ENCODE measurements at regions not wholly inside any gene's neighbourhood (a gene's known extent, or its start where the extent isn't known, plus 50 kb on each side); places are given as distances from the start of the nearest gene placed in this dataset.
"Not testable (repeated sequence)": the region's sequence is repeated elsewhere in the genome, so short reads cannot be mapped to it uniquely, and the experiment has no call there.

DNA sequence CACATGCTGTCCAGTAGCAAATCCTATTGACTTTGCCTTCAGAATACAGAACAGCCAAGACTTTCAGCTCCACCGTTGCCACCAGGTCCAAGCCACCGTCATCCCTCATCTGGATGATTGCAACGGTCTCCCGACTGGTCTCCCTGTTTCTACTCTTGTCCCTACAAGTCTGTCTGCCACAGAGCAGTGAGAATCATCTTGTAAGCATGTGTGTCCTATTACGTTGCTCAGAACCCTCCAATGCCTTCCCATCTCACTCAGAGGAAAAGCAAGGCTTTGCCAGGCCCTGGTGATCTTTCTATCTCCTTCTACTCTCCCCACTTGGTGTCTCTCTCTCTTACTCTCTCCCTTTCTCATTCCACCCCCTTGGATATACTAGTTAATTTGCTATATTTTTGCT lies 76.7 kb upstream of the GDNF start (continued):
- TF ChIP-seq ZNF514 (tag by site-specific recombination; IDR thresholded peaks at IDR 0.05): no peak

DNA sequence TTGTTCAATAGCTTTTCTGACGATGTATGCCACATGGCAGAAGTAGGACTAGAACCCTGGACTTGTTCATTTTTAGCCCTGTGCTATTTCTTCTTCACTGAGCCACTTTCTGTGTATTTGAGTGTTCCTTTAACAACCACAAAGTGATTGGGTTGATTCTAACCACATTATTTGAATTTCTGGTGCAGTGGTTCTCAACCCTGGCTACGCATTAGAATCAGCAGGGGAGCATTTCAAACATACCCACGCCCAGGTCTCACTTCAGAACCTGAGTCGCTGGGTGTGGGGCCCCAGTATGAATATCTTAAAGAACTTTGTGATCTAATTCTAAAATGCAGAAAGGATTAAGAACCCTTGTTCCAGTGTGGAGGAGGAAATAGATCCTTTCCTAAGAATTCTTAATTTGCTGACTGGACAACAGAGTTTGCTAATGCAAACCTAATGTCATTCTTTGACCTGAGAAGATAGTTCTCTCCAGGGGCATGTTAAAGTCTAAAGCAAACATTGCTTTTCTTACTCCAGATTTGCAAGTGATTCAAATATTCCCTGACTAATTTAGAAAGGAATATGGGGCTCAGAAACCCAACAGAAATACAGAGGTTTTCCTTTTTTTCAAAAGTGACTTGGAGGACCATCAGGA lies 75.4 kb upstream of the GDNF start:
- CTCF ChIA-PET: interaction anchor here (0.8 kb wide), 2 partner anchors 140 to 277 kb away, joined by 3 read pairs; no protein-coding TSS in a partner anchor
- H3K9me3 ChIP-seq (ENCODE audit: control insufficient read depth, insufficient read depth, low read depth, low read length): no peaks in the 10 kb centered on the region
- H3K4me1 ChIP-seq (ENCODE audit: control insufficient read depth, insufficient read depth, low read length): peaks cover 4% of the 10 kb centered on the region
- no peak overlapping the region for H3K4me3 ChIP-seq (ENCODE audit: low read depth, low read length)
- no peak overlapping the region for H3K27ac ChIP-seq (ENCODE audit: extremely low read depth, low read depth, low read length)
- POLR2A ChIA-PET: no interaction called here
- no peaks in the 10 kb centered on the region for H3K36me3 ChIP-seq (ENCODE audit: control insufficient read depth in 2 of 2, insufficient read depth in 1 of 2, low read length in 2 of 2)
- TF ChIP-seq HOXA7 (CRISPR knock-in tag; IDR thresholded peaks at IDR 0.05; ENCODE audit: borderline replicate concordance) (no peak), ZNF266 (tag by site-specific recombination; IDR thresholded peaks at IDR 0.05; ENCODE audit: low read depth) (no peak), ZNF76 (tag by site-specific recombination; IDR thresholded peaks at IDR 0.05; ENCODE audit: borderline replicate concordance, low read depth) (no peak), ZNF19 (tag by site-specific recombination; IDR thresholded peaks at IDR 0.05; ENCODE audit: low read depth) (no peak), ZNF561 (tag by site-specific recombination; IDR thresholded peaks at IDR 0.05; ENCODE audit: borderline replicate concordance) (no peak), BCL11B (tag by site-specific recombination; IDR thresholded peaks at IDR 0.05; ENCODE audit: low read depth) (no peak)
- TF ChIP-seq, protein P1, sequence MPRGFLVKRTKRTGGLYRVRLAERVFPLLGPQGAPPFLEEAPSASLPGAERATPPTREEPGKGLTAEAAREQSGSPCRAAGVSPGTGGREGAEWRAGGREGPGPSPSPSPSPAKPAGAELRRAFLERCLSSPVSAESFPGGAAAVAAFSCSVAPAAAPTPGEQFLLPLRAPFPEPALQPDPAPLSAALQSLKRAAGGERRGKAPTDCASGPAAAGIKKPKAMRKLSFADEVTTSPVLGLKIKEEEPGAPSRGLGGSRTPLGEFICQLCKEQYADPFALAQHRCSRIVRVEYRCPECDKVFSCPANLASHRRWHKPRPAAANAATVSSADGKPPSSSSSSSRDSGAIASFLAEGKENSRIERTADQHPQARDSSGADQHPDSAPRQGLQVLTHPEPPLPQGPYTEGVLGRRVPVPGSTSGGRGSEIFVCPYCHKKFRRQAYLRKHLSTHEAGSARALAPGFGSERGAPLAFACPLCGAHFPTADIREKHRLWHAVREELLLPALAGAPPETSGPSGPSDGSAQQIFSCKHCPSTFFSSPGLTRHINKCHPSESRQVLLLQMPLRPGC (tag by site-specific recombination; IDR thresholded peaks at IDR 0.05): no peak
- TF ChIP-seq, protein P2, sequence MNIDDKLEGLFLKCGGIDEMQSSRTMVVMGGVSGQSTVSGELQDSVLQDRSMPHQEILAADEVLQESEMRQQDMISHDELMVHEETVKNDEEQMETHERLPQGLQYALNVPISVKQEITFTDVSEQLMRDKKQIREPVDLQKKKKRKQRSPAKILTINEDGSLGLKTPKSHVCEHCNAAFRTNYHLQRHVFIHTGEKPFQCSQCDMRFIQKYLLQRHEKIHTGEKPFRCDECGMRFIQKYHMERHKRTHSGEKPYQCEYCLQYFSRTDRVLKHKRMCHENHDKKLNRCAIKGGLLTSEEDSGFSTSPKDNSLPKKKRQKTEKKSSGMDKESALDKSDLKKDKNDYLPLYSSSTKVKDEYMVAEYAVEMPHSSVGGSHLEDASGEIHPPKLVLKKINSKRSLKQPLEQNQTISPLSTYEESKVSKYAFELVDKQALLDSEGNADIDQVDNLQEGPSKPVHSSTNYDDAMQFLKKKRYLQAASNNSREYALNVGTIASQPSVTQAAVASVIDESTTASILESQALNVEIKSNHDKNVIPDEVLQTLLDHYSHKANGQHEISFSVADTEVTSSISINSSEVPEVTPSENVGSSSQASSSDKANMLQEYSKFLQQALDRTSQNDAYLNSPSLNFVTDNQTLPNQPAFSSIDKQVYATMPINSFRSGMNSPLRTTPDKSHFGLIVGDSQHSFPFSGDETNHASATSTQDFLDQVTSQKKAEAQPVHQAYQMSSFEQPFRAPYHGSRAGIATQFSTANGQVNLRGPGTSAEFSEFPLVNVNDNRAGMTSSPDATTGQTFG (tag by site-specific recombination; IDR thresholded peaks at IDR 0.05; ENCODE audit: borderline replicate concordance): no peak
- TF ChIP-seq, protein P3, sequence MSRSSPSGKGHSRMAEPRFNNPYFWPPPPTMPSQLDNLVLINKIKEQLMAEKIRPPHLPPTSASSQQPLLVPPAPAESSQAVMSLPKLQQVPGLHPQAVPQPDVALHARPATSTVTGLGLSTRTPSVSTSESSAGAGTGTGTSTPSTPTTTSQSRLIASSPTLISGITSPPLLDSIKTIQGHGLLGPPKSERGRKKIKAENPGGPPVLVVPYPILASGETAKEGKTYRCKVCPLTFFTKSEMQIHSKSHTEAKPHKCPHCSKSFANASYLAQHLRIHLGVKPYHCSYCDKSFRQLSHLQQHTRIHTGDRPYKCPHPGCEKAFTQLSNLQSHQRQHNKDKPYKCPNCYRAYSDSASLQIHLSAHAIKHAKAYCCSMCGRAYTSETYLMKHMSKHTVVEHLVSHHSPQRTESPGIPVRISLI (tag by site-specific recombination; IDR thresholded peaks at IDR 0.05): no peak
- TF ChIP-seq, protein P4, sequence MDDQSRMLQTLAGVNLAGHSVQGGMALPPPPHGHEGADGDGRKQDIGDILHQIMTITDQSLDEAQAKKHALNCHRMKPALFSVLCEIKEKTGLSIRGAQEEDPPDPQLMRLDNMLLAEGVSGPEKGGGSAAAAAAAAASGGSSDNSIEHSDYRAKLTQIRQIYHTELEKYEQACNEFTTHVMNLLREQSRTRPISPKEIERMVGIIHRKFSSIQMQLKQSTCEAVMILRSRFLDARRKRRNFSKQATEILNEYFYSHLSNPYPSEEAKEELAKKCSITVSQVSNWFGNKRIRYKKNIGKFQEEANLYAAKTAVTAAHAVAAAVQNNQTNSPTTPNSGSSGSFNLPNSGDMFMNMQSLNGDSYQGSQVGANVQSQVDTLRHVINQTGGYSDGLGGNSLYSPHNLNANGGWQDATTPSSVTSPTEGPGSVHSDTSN (CRISPR knock-in tag; IDR thresholded peaks at IDR 0.05): no peak

DNA sequence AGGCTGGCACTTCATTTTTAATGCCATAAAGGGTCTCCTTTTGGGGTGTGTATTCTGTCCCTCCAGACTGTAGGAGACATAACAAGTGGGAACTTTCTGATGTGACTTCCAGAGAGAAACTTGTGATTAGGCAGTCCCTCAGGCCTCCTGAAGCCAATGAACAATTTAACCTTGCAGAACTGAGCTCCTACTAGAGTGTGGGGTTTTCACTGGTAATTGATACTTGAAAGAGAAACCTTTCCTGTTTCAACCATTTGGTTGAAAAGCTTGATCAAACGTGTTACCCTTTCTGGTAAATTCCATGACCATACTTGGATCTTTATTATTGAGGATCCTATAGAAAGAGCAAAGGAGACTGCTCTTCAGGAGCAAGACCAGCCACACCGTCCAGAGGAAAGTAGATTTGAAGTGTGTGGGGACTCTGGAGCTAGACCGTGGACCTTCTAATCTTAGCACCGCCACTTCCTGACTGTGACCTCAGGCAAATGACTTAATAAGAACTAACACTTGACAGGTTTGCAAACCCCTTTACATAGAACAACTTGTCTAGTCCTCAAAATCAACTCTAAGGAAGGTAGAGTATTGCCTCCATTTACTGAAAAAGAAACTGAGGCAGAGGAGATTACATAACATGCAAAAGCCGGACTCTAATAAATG lies 69.9 kb upstream of the GDNF start:
- H3K4me3 ChIP-seq (ENCODE audit: low read depth, low read length); POLR2A ChIA-PET; H3K27ac ChIP-seq (ENCODE audit: extremely low read depth, low read depth, low read length); H3K4me1 ChIP-seq (ENCODE audit: control insufficient read depth, insufficient read depth, low read length); H3K36me3 ChIP-seq (ENCODE audit: control insufficient read depth in 2 of 2, insufficient read depth in 1 of 2, low read length in 2 of 2); H3K9me3 ChIP-seq (ENCODE audit: control insufficient read depth, insufficient read depth, low read depth, low read length): not testable (repeated sequence)
- CTCF ChIA-PET: interaction anchor here (1.0 kb wide), 1 partner anchor 282 kb away, joined by 3 read pairs; no protein-coding TSS in a partner anchor

DNA sequence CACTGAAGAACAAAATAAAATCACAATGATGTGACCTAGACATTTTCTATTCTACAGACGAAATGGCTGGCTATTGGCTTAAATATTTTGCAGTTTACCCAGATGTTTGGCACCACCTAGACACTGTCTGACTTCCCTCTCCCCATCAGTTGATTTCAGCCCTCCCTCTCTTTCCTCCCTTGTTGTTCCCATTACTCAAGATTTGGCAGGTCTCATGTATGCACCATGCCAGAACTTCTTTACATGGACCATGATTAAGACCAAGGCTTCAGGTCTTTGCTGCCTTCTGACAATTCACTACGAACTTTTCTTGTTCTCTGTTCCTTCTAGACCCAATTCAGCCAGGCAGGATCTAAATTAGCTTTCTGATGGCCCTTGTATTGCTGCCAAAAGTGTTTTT lies 66.6 kb upstream of the GDNF start:
- Histone ChIP-seq H3K4me1 (ENCODE audit: control insufficient read depth, insufficient read depth, low read length) (no peaks in the 10 kb centered on the region), H3K4me3 (ENCODE audit: low read depth, low read length) (no peak overlapping the region), H3K36me3 (ENCODE audit: control insufficient read depth in 2 of 2, insufficient read depth in 1 of 2, low read length in 2 of 2) (no peaks in the 10 kb centered on the region), H3K9me3 (ENCODE audit: control insufficient read depth, insufficient read depth, low read depth, low read length) (no peaks in the 10 kb centered on the region), H3K27ac (ENCODE audit: extremely low read depth, low read depth, low read length) (no peak overlapping the region)
- ChIA-PET CTCF (no interaction called here), POLR2A (no interaction called here)
- no peak for TF ChIP-seq ZNF324 (tag by site-specific recombination; IDR thresholded peaks at IDR 0.05)
- TF ChIP-seq, protein P5, sequence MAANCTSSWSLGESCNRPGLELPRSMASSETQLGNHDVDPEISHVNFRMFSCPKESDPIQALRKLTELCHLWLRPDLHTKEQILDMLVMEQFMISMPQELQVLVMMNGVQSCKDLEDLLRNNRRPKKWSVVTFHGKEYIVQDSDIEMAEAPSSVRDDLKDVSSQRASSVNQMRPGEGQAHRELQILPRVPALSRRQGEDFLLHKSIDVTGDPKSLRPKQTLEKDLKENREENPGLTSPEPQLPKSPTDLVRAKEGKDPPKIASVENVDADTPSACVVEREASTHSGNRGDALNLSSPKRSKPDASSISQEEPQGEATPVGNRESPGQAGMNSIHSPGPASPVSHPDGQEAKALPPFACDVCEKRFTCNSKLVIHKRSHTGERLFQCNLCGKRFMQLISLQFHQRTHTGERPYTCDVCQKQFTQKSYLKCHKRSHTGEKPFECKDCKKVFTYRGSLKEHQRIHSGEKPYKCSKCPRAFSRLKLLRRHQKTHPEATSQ (tag by site-specific recombination; IDR thresholded peaks at IDR 0.05): no peak
- no peak for TF ChIP-seq SP3 (tag by site-specific recombination; IDR thresholded peaks at IDR 0.05)
- TF ChIP-seq, protein P6, sequence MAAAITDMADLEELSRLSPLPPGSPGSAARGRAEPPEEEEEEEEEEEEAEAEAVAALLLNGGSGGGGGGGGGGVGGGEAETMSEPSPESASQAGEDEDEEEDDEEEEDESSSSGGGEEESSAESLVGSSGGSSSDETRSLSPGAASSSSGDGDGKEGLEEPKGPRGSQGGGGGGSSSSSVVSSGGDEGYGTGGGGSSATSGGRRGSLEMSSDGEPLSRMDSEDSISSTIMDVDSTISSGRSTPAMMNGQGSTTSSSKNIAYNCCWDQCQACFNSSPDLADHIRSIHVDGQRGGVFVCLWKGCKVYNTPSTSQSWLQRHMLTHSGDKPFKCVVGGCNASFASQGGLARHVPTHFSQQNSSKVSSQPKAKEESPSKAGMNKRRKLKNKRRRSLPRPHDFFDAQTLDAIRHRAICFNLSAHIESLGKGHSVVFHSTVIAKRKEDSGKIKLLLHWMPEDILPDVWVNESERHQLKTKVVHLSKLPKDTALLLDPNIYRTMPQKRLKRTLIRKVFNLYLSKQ (tag by site-specific recombination; IDR thresholded peaks at IDR 0.05; ENCODE audit: borderline replicate concordance): no peak
- no peak for TF ChIP-seq ZNF610 (tag by site-specific recombination; IDR thresholded peaks at IDR 0.05; ENCODE audit: borderline replicate concordance)
- no peak for TF ChIP-seq EGR2 (tag by site-specific recombination; IDR thresholded peaks at IDR 0.05; ENCODE audit: low read depth)

Data from HEK293 (cell line).